LNCaP clone FGC (cell line): ENCODE measurements at regions not wholly inside any gene's neighbourhood (a gene's known extent, or its start where the extent isn't known, plus 50 kb on each side); places are given as distances from the start of the nearest gene placed in this dataset.

Source experiments
- DNase-seq: peaks from one replicate; pipeline ENCODE4 v3.0.0-alpha.2; 2011; ENCODE audit warnings: low read depth
- H3K4me3 ChIP-seq: 2 replicates; pipeline ENCODE4 v1.5.1; 2011; ENCODE audit warnings: mild to moderate bottlenecking, low read depth, low read length, control low read depth
- TF ChIP-seq, protein P1 (sequence below): IDR thresholded peaks from 2 replicates; pipeline ENCODE4 v1.5.1; 2012; ENCODE audit warnings: mild to moderate bottlenecking; ENCODE audit not compliant: control insufficient read depth, insufficient read depth; ENCODE audit errors: extremely low read depth

DNA sequence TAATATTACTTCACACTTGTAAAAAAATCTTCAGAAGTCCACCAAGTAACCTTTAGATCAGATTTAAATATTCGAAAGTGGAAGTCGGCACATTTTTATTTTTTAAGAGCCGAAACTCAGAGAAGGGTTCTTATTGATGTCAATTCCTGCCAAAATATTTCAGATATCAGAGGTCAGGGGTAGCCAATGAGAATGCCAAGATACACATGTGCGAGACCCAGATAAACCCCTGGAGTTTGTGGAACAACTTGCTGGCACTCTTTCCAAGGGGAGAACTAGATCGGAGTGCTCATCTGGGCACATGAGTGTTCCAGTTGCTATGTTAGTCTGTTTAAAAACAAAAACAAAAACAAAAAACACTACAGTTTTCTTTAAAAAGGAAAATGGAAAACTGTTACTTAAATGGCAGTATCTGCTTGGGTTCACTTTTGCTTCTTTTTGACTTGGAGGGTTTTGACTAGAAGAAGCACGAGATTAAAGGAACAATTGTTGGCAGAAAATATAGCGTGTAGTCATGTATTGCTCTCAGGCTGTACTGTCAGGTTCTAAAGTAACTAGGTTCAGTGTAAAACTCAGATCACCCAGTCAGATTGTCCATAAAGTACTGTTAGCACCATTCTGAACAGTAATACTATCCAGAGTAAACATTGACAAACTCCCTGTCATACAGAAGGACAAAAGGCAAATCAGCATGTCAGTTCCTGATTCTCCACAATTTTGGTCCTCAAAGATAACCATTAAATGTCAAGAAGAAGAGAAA is 188.0 kb upstream of the PACRGL start:
- peak; percentile 50 for DNase-seq
- no peak overlapping the region for H3K4me3 ChIP-seq
- TF ChIP-seq, protein P1, sequence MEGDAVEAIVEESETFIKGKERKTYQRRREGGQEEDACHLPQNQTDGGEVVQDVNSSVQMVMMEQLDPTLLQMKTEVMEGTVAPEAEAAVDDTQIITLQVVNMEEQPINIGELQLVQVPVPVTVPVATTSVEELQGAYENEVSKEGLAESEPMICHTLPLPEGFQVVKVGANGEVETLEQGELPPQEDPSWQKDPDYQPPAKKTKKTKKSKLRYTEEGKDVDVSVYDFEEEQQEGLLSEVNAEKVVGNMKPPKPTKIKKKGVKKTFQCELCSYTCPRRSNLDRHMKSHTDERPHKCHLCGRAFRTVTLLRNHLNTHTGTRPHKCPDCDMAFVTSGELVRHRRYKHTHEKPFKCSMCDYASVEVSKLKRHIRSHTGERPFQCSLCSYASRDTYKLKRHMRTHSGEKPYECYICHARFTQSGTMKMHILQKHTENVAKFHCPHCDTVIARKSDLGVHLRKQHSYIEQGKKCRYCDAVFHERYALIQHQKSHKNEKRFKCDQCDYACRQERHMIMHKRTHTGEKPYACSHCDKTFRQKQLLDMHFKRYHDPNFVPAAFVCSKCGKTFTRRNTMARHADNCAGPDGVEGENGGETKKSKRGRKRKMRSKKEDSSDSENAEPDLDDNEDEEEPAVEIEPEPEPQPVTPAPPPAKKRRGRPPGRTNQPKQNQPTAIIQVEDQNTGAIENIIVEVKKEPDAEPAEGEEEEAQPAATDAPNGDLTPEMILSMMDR, result no peak

DNA sequence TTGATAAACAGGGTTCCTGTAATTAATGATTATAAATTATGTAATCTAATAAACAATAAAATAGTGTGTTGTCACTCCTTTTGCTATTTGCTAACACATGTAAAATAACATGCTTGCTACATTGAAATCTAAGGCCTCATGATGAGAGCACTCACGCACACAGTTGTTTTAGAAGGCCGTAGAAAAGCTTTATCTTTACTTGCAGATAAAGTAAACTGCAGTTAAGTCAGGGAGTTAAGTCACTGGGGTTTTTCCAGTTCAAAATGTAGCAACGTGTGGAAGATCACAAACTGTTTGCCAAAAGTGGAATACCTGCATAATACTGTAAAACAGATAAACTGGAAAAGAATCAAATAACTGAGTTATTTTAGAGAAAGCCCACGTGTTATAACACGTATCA is 187.3 kb upstream of the PACRGL start:
- DNase-seq, result no peak
- H3K4me3 ChIP-seq, result no peak overlapping the region
- TF ChIP-seq, protein P1, result no peak

DNA sequence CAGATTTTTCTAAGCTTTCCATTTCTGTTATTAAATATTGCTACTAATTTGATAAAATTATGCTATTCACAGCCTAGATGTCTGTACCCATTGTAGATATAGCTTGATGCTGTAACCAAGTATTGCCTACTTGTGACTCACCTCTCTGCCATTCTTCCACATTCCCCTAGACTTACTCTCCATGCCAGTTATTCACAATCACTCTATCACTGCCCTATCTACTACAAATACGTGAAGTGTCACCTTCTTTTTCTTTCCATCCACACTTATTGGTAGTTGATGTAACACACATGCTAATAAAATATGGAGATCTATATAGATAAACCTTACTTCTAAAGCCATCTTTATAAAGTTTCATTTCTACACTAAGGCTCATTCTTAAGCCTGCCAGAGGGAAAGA is 179.4 kb upstream of the PACRGL start:
- H3K4me3 ChIP-seq, result no peak overlapping the region
- DNase-seq, result no peak
- TF ChIP-seq, protein P1, result no peak

DNA sequence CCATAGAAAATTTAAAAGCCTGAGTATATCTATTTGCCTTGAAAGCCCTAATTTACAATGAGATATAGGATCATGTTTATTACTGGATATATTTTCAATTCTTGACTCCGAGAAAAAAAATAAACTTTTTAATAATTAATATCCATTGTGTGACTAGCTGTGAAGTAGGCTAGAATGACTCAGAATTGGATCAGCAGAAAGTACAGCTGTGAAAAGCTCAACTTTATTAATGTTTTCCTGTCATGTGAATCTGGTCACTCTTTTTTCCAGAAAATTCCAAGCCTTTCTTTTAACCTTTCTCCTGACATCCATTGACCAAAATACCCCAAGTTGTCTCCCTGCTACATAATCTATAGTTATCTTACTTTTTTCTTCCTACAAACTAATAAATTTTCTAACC is 171.8 kb upstream of the PACRGL start:
- DNase-seq, result no peak
- TF ChIP-seq, protein P1, result no peak
- H3K4me3 ChIP-seq, result no peak overlapping the region

DNA sequence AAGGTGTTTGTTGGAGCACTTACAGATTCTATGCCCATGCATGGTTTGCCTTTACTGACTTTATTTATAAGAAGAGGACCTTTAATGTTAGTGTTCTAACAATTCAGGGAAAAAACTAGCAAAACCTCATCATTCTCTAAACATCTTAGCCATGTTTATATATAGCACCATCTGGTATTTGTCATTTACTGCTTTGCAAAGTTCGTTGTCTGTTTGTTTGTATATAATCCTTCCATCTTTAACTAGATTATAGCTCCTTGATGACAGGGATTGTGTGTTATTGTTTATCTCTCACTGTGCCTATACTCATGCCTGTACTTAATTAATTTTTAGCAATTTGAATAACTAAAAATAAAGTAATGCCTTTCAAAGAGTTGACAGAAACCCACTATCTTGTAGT is 170.6 kb upstream of the PACRGL start:
- H3K4me3 ChIP-seq, result no peak overlapping the region
- TF ChIP-seq, protein P1, result no peak
- no peak for DNase-seq

DNA sequence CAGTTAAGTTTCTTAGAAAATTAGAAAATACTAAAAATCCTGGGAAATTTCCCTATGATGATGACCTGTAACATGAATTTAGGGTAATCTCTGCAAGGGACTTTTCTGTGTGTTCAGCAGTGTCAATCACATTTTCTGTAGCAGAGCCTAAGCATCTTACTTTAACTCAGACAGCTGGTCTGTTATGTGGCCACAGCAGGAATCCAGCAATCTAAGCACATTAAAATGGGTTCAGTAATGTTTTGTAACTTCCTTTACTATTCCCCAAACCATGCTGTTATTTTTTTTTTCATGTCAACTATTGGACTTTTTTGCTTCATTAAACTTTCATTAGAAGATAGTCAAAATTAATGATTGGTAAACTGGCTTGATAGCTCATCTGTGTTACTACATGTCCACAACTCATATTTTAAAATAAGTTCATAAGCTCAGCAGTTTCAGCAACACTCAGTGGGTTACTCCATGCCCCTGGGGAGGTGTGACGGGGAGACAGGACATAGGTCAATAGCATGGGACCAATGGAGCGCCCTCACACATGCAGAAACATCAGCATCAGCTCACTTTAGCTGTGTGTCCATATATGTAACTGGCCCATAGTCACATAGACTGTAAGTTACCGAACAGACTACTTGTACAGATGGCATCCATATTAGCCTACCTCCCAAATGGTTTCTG is 168.0 kb upstream of the PACRGL start:
- no peak for DNase-seq
- no peak overlapping the region for H3K4me3 ChIP-seq
- TF ChIP-seq, protein P1, result no peak
